ENCODE measurements at regions not wholly inside any gene's neighbourhood (a gene's known extent, or its start where the extent isn't known, plus 50 kb on each side); places are given as distances from the start of the nearest gene placed in this dataset.

DNA sequence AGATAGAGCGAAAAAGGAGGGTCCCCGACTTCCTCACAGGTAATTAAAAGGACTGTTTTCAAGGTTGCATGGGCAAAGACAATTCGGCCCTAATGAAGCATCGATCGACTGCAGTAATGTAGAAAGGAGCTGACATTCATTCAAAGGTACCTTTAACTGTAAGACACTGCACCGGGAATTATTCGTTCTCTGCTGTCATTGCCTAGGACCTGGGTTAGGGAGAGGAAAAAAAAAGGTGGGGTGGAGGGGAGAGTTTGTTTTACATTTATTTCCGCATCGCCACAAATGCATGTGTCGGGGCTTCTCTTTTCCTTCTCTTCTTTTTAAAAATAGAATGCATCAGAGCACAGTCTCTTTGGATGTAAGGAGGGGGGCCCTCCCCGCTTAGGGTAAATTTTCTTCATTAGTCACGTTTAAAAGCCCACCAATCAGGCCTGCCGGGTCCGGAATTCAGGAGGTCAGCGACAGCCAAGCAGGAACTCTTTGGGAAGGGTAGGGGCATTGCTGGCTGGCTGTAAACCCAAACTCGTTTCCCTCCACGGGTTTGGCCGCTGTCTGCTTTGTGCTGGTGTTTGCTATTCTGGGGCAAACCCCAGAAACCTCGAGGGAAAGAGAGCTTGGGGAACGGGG lies 496.2 kb upstream of the ZFHX3 start:
- no peak overlapping the region for H2BK120ac ChIP-seq (ENCODE audit: low read depth, low read length)
- H3K14ac ChIP-seq (replicated peaks; ENCODE audit: low read depth, low read length), result no peak overlapping the region
- DNase-seq (no peak), ATAC-seq (ENCODE audit: low read depth) (no peak)
- H4K91ac ChIP-seq (ENCODE audit: insufficient read depth, low read depth, low read length), result no peak overlapping the region
- H2BK5ac ChIP-seq (ENCODE audit: low read depth, low read length, poor library complexity, severe bottlenecking), result no peak overlapping the region
- POLR2A ChIA-PET (ENCODE audit: unreplicated experiment), result no interaction called here
- no peak overlapping the region for H2AFZ ChIP-seq (replicated peaks; ENCODE audit: low read length, poor library complexity)
- no peaks in the 10 kb centered on the region for H3K36me3 ChIP-seq (ENCODE audit: control insufficient read depth, insufficient read depth, low read length)
- no peak for TF ChIP-seq POLR2A (IDR thresholded peaks at IDR 0.05; ENCODE audit: low read depth, low read length)
- no peak for TF ChIP-seq MXI1 (IDR thresholded peaks at IDR 0.05; ENCODE audit: borderline replicate concordance, low read depth, low read length)
- no peak for TF ChIP-seq RCOR1 (IDR thresholded peaks at IDR 0.05; ENCODE audit: insufficient replicate concordance, low read length)
- no peak for TF ChIP-seq RFX5 (IDR thresholded peaks at IDR 0.05; ENCODE audit: low read depth, low read length)
- TF ChIP-seq CHD1 (IDR thresholded peaks at IDR 0.05; ENCODE audit: low read depth, low read length), result no peak
- no peak for TF ChIP-seq FOS (IDR thresholded peaks at IDR 0.05; ENCODE audit: low read depth, low read length)
- TF ChIP-seq RAD21 (IDR thresholded peaks at IDR 0.05; ENCODE audit: low read length), result no peak
- TF ChIP-seq MAZ (IDR thresholded peaks at IDR 0.05; ENCODE audit: borderline replicate concordance, low read depth, low read length), result no peak
- in situ Hi-C loops (cut with MboI; ENCODE audit: low sequenced_read_pairs), result no loop called here
- BruUV-seq (replicated peaks), result no TSS peak
- H2BK15ac ChIP-seq (ENCODE audit: low read depth, low read length), result no peak overlapping the region
- H3K4ac ChIP-seq (ENCODE audit: low read depth, low read length), result no peak overlapping the region
- no peak overlapping the region for H3K9ac ChIP-seq (ENCODE audit: low read depth, low read length)
- CTCF ChIA-PET, result interaction anchor here (0.6 kb wide), 1 partner anchor 732 kb away, joined by 5 read pairs; no protein-coding TSS in a partner anchor
- no peak overlapping the region for H2BK20ac ChIP-seq (ENCODE audit: low read depth, low read length)
- H4K8ac ChIP-seq (ENCODE audit: low read depth in 2 of 2, low read length in 2 of 2), result no peak overlapping the region
- no peak overlapping the region for H3K23ac ChIP-seq (ENCODE audit: low read depth, low read length)
- intact Hi-C loops (cut with micrococcal nuclease), result no loop called here
- H3K9me1 ChIP-seq (ENCODE audit: insufficient read depth, low read length), result no peaks in the 10 kb centered on the region
- no peak overlapping the region for H3K27ac ChIP-seq (ENCODE audit: insufficient read depth, low read length)
- 52% methylated on average over 5 of the region's 20 CpGs; no CpG with 5 or more reads in 1 of the 2 experiments for WGBS, 2 experiments (ENCODE audit: extremely low coverage in 2 of 2, insufficient read length in 1 of 2)
- H3K79me1 ChIP-seq (ENCODE audit: low read depth in 1 of 2, low read length in 2 of 2), result no peaks in the 10 kb centered on the region
- H3K4me1 ChIP-seq (ENCODE audit: control insufficient read depth, insufficient read depth, low read length), result no peaks in the 10 kb centered on the region
- no peak overlapping the region for H2AK5ac ChIP-seq (ENCODE audit: low read depth, low read length)
- H2AK9ac ChIP-seq (replicated peaks; ENCODE audit: low read depth, low read length, poor library complexity), result no peak overlapping the region
- peaks cover 7% of the 10 kb centered on the region; the same call in 1 of the 2 replicates for H3K27me3 ChIP-seq (ENCODE audit: control insufficient read depth, insufficient read depth, low read length)
- no peak overlapping the region for H3K56ac ChIP-seq (ENCODE audit: extremely low read depth, insufficient read depth, low read length)
- no peaks in the 10 kb centered on the region for H4K20me1 ChIP-seq (ENCODE audit: insufficient read depth, low read length)
- dilution Hi-C loops (cut with HindIII; ENCODE audit: low sequenced_read_pairs, unreplicated experiment), result no loop called here
- H3K4me3 ChIP-seq (ENCODE audit: insufficient read depth, low read depth, low read length), result no peak overlapping the region
- no peak overlapping the region for H3K4me2 ChIP-seq (ENCODE audit: low read depth, low read length)
- H4K5ac ChIP-seq (ENCODE audit: low read depth, low read length), result no peak overlapping the region
- no peaks in the 10 kb centered on the region; the same call in 1 of the 2 replicates for H3K9me3 ChIP-seq (ENCODE audit: control insufficient read depth, insufficient read depth, low read length)
- H3K18ac ChIP-seq (ENCODE audit: low read depth, low read length), result no peak overlapping the region
